Activated T-helper 17 cell treated with anti-CD3 and anti-CD28 coated beads, Interleukin-2, amount 50 U/mL, for 72 hours (primary cell): ENCODE measurements at regions not wholly inside any gene's neighbourhood (a gene's known extent, or its start where the extent isn't known, plus 50 kb on each side); places are given as distances from the start of the nearest gene placed in this dataset.

Experiments
- ATAC-seq: fragments of 150-1000 bp; cut with Tn5 transposase; replicated peaks from 2 replicates; pipeline ENCODE4 v1.10.0; 2021; ENCODE audit warnings: mild to moderate bottlenecking, moderate library complexity
- H3K27ac Mint-ChIP-seq: one replicate; pipeline ENCODE4 v1.8.0; 2022; ENCODE audit warnings: mixed read lengths
- H3K27me3 Mint-ChIP-seq: one replicate; pipeline ENCODE4 v1.8.0; 2022; ENCODE audit warnings: mixed read lengths
- H3K36me3 Mint-ChIP-seq: one replicate; pipeline ENCODE4 v1.8.0; 2022; ENCODE audit warnings: low read depth, mild to moderate bottlenecking, mixed read lengths
- H3K4me1 Mint-ChIP-seq: one replicate; pipeline ENCODE4 v1.8.0; 2022; ENCODE audit warnings: mixed read lengths
- H3K4me3 Mint-ChIP-seq: one replicate; pipeline ENCODE4 v1.8.0; 2022; ENCODE audit warnings: mild to moderate bottlenecking, mixed read lengths
- H3K9me3 Mint-ChIP-seq: one replicate; pipeline ENCODE4 v1.8.0; 2022; ENCODE audit warnings: mixed read lengths

DNA sequence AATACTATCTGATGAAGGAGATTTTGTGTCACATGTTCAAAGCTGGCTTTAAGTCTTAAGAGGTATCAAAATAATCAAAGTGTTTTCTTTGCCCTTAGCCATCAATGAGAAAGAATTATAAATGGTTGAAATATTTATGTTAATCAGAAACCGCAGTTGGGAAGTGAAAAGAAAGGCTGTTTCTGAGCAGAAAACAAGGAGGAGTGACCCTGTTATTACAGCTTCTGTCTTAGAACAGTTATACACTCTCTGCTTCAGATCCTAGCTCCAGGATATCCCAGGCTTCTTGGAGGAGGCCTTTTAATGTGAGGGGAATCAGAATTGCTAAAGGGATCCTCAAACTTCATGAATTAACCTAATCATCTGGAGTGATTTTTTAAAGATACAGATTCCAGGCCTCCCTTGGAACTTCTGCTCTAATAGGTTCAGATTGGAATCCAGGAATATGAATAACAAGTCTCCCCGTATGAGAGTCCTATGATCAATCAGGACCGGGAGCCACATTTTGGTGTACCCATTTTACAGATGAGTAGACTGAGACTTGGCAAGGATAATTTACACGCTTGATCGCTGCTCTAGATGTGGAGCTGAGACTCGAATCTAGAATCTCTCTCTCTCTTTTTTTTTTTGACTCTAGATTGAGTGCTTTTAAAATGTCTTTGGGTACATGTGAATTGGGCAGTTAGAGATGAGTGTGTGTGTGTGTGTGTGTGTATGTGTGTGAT is 50.8 kb upstream of the JAG1 start:
- H3K27me3 Mint-ChIP-seq, result peaks cover 54% of the 10 kb centered on the region

DNA sequence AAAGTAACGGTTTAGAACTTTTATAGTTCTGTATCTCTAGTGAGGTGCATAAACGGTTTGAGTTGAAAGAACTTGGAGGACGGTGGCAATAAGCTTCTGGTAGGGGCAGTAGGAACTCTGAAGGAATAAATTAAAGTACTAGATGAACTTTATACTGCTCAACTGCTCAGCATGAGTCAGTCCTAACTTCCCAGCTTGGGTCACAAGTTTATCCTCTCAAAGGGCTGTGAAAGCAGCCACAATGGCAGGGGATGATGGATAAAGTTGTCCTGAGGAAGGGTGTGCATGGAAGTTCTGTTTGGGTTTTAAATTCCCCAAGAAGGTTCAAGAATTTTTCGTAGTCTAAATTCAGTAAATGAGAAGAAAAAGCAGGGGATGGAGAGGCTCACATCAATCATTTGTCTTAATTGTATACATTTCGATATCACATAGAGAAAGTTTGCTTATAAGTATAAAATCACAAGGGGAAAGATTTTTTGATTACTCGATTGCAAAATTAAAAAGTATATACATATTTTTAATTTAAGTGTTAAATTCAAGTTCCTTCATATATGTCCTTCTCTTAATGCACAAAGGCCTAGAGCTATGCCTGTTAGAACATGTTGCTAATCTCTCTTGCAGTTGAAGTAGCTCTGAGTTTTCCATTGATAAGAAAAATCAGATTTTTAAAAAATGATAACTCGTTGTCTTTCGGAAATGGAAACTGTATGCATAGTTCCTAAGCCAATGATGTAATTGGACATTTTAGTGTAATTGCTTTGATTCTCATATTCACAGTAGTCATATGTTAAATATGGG is 55.3 kb upstream of the JAG1 start:
- Mint-ChIP-seq H3K9me3 (peaks cover 3% of the 10 kb centered on the region), H3K36me3 (no peaks in the 10 kb centered on the region), H3K27ac (no peak overlapping the region), H3K4me3 (no peak overlapping the region), H3K4me1 (no peaks in the 10 kb centered on the region), H3K27me3 (peaks cover 28% of the 10 kb centered on the region)
- ATAC-seq, result no peak

More for the DNA sequence above, 50.8 kb upstream of the JAG1 start:
- no peaks in the 10 kb centered on the region for H3K9me3 Mint-ChIP-seq
- H3K27ac Mint-ChIP-seq, result no peak overlapping the region
- no peaks in the 10 kb centered on the region for H3K4me1 Mint-ChIP-seq
- no peak overlapping the region for H3K4me3 Mint-ChIP-seq
- ATAC-seq, result no peak
- H3K36me3 Mint-ChIP-seq, result no peaks in the 10 kb centered on the region

- Mint-ChIP-seq H3K9me3 (peaks cover 3% of the 10 kb centered on the region), H3K36me3 (no peaks in the 10 kb centered on the region), H3K4me1 (no peaks in the 10 kb centered on the region), H3K27ac (no peak overlapping the region), H3K4me3 (no peak overlapping the region), H3K27me3 (peaks cover 24% of the 10 kb centered on the region)
- ATAC-seq, result no peak
Measured at GRCh38 chr20:10729785-10730184, 56.0 kb upstream of the JAG1 start.

- Mint-ChIP-seq H3K4me1 (no peaks in the 10 kb centered on the region), H3K4me3 (no peak overlapping the region), H3K27ac (no peak overlapping the region), H3K27me3 (peaks cover 20% of the 10 kb centered on the region), H3K36me3 (no peaks in the 10 kb centered on the region), H3K9me3 (peaks cover 3% of the 10 kb centered on the region)
- no peak for ATAC-seq
Measured at GRCh38 chr20:10730629-10731183, 56.9 kb upstream of the JAG1 start.

DNA sequence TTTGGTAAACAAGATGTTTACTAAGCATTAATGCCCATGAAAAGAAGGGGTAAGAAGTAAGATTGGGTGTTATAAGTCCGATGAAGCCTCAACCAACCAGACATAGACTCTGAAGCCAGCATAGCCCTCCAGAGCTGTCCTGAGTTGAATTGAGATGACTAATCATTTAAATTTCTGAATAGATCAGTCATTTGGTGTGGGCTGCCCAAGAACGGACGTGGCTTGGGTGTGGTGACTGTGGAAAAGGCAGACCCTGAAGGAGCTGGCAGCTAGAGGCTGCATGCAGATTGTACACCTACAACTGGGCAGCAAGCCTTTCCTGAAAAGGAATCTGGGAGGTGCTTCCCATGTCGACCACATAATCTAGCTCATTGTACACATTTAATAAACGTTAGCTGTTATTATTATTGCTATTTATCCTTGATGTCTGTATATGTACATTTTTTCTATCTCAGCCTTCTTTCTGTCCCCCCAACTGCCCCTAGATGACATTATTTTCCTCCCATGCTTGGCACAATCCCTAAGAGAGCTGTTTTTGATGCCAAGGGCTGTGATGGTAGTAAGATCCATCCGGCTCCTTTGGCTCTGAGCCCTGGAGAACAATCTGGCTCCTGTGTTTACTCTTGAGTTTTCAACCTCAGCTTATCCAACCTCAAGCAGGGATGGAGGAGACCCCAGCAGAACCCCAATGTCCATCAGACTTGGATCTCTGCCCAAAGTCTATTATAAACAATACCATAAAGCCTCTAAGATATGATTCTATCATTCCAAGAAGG is 57.6 kb upstream of the JAG1 start:
- ATAC-seq, result no peak
- H3K36me3 Mint-ChIP-seq, result no peaks in the 10 kb centered on the region
- H3K4me3 Mint-ChIP-seq, result no peak overlapping the region
- no peak overlapping the region for H3K27ac Mint-ChIP-seq
- peaks cover 17% of the 10 kb centered on the region for H3K27me3 Mint-ChIP-seq
- H3K4me1 Mint-ChIP-seq, result no peaks in the 10 kb centered on the region
- peaks cover 3% of the 10 kb centered on the region for H3K9me3 Mint-ChIP-seq

- H3K27ac Mint-ChIP-seq, result no peak overlapping the region
- H3K4me1 Mint-ChIP-seq, result no peaks in the 10 kb centered on the region
- no peak for ATAC-seq
- peaks cover 3% of the 10 kb centered on the region for H3K9me3 Mint-ChIP-seq
- H3K4me3 Mint-ChIP-seq, result no peak overlapping the region
- no peaks in the 10 kb centered on the region for H3K36me3 Mint-ChIP-seq
- peaks cover 5% of the 10 kb centered on the region for H3K27me3 Mint-ChIP-seq
Measured at GRCh38 chr20:10733122-10733521, 59.3 kb upstream of the JAG1 start.

DNA sequence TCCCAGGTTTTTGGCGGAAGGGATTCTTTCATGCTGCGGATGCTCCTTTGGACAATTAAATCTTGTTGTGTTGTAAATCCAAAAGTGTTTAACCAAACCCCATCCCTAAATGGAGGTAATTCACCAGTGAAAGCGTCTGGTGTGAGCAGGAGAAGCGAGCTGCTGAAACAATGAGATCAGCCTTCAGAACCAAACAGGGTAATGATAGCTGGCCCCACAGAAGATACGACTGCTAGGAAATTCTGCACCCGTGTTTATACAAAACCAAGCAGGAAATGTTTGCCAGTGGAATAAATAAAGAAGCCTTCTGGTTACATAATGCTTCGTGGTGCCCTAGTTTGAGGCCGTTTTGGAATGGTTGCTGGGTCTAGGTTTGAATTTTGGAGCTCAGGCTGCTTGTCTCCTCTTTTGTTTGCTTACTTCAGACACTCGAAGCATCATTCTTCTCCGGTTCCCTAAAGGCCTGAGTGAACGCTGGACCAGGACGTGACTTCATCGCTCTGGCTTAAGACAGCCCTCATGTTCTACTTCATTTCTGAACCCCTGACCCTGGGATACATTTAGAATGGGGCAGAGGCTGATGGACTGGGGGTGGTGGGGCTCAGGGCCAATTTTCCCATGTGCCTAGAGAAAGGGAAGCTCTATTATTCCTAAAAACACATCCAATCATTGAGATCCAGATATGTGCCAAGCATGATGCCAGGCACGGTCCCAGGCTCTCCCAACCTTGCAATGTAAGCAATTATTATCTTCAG is 61.6 kb upstream of the JAG1 start:
- Mint-ChIP-seq H3K4me1 (no peaks in the 10 kb centered on the region), H3K9me3 (peaks cover 3% of the 10 kb centered on the region), H3K27me3 (peaks cover 4% of the 10 kb centered on the region), H3K36me3 (no peaks in the 10 kb centered on the region), H3K4me3 (no peak overlapping the region), H3K27ac (no peak overlapping the region)
- ATAC-seq, result no peak

- peaks cover 6% of the 10 kb centered on the region for H3K27me3 Mint-ChIP-seq
- no peak overlapping the region for H3K27ac Mint-ChIP-seq
- no peaks in the 10 kb centered on the region for H3K9me3 Mint-ChIP-seq
- H3K36me3 Mint-ChIP-seq, result no peaks in the 10 kb centered on the region
- no peaks in the 10 kb centered on the region for H3K4me1 Mint-ChIP-seq
- ATAC-seq, result no peak
- H3K4me3 Mint-ChIP-seq, result no peak overlapping the region
Measured at GRCh38 chr20:10739134-10739533, 65.3 kb upstream of the JAG1 start.

GRCh38 chr20:10739566-10739965 is 65.8 kb upstream of the JAG1 start:
- no peaks in the 10 kb centered on the region for H3K4me1 Mint-ChIP-seq
- H3K4me3 Mint-ChIP-seq, result no peak overlapping the region
- no peak for ATAC-seq
- H3K27me3 Mint-ChIP-seq, result peaks cover 6% of the 10 kb centered on the region
- no peaks in the 10 kb centered on the region for H3K9me3 Mint-ChIP-seq
- no peaks in the 10 kb centered on the region for H3K36me3 Mint-ChIP-seq
- no peak overlapping the region for H3K27ac Mint-ChIP-seq

- Mint-ChIP-seq H3K4me1 (no peaks in the 10 kb centered on the region), H3K27ac (no peak overlapping the region), H3K36me3 (no peaks in the 10 kb centered on the region), H3K4me3 (no peak overlapping the region), H3K9me3 (no peaks in the 10 kb centered on the region), H3K27me3 (peaks cover 6% of the 10 kb centered on the region)
- no peak for ATAC-seq
Measured at GRCh38 chr20:10741060-10741459, 67.3 kb upstream of the JAG1 start.

GRCh38 chr20:10745790-10746189 is 72.0 kb upstream of the JAG1 start:
- Mint-ChIP-seq H3K27me3 (peaks cover 15% of the 10 kb centered on the region), H3K4me3 (no peak overlapping the region), H3K36me3 (no peaks in the 10 kb centered on the region), H3K4me1 (no peaks in the 10 kb centered on the region), H3K9me3 (no peaks in the 10 kb centered on the region), H3K27ac (no peak overlapping the region)
- ATAC-seq, result no peak

DNA sequence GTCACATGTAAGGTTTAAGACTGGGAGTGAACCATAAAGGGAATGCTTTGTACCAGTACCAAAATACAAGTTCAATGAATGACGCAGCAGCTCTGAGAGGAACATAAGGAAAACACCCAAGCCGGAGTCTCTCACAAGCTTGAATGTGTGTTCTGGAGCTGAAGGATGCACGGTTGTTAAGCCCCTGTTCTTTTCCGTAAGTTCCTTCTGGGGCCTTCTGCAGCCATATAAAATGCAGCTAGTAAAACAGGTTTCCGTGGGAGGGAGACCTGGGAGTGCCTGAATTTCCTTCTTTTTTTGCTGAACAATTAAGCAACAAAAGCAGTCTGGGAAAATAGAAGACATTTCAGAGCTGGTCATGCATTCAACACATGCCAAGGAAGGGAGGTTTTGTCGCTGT is 73.2 kb upstream of the JAG1 start:
- H3K4me1 Mint-ChIP-seq, result no peaks in the 10 kb centered on the region
- H3K27ac Mint-ChIP-seq, result no peak overlapping the region
- H3K27me3 Mint-ChIP-seq, result peaks cover 15% of the 10 kb centered on the region
- H3K36me3 Mint-ChIP-seq, result no peaks in the 10 kb centered on the region
- no peak for ATAC-seq
- H3K4me3 Mint-ChIP-seq, result no peak overlapping the region
- H3K9me3 Mint-ChIP-seq, result no peaks in the 10 kb centered on the region

DNA sequence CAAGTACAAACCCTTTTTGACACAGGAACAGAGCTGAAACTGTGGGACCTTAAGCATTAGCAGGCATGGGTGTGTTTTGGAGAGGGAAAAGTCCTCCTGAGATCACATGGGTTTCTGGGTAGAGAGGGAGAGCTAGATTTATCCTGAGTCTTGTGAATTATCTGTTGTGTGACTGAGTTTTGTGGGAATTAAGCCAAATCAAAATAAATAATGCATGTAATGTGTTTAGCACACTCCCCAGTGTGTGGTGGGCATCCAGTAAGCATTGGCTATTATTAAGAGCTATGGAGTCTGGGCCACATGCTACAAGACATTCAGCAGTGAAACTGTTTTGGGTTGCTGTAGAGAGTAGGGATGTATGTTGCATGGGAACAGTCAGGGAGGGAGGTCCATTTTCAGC is 75.3 kb upstream of the JAG1 start:
- Mint-ChIP-seq H3K4me1 (no peaks in the 10 kb centered on the region), H3K36me3 (no peaks in the 10 kb centered on the region), H3K9me3 (no peaks in the 10 kb centered on the region), H3K27ac (no peak overlapping the region), H3K4me3 (no peak overlapping the region), H3K27me3 (peaks cover 15% of the 10 kb centered on the region)
- no peak for ATAC-seq

- Mint-ChIP-seq H3K36me3 (no peaks in the 10 kb centered on the region), H3K27ac (no peak overlapping the region), H3K4me1 (no peaks in the 10 kb centered on the region), H3K4me3 (no peak overlapping the region), H3K27me3 (peaks cover 27% of the 10 kb centered on the region), H3K9me3 (no peaks in the 10 kb centered on the region)
- no peak for ATAC-seq
Measured at GRCh38 chr20:10752206-10752605, 78.4 kb upstream of the JAG1 start.
